ENCODE measurements at regions not wholly inside any gene's neighbourhood (a gene's known extent, or its start where the extent isn't known, plus 50 kb on each side); places are given as distances from the start of the nearest gene placed in this dataset.
"Not testable (repeated sequence)": the region's sequence is repeated elsewhere in the genome, so short reads cannot be mapped to it uniquely, and the experiment has no call there.

- DNase-seq, result no peak
Measured at GRCh38 chr17:79560527-79560926, 50.3 kb downstream of the RBFOX3 start.

- DNase-seq, result no peak
Measured at GRCh38 chr17:79559111-79559887, 51.6 kb downstream of the RBFOX3 start.

GRCh38 chr17:79558091-79558900, 52.6 kb downstream of the RBFOX3 start:
- DNase-seq, result no peak

- DNase-seq, result no peak
Measured at GRCh38 chr17:79557276-79558090, 53.4 kb downstream of the RBFOX3 start.

GRCh38 chr17:79556271-79556670, 54.6 kb downstream of the RBFOX3 start:
- DNase-seq, result no peak

- no peak for DNase-seq
Measured at GRCh38 chr17:79555543-79555942, 55.3 kb downstream of the RBFOX3 start.

GRCh38 chr17:79554346-79554745, 56.5 kb downstream of the RBFOX3 start:
- DNase-seq, result not testable (repeated sequence)

- DNase-seq, result no peak
Measured at GRCh38 chr17:79552824-79553223, 58.0 kb downstream of the RBFOX3 start.

GRCh38 chr17:79552405-79552804, 58.4 kb downstream of the RBFOX3 start:
- DNase-seq, result no peak

- DNase-seq, result no peak
Measured at GRCh38 chr17:79549141-79549915, 61.5 kb downstream of the RBFOX3 start.

- no peak for DNase-seq
Measured at GRCh38 chr17:79548116-79548515, 62.7 kb downstream of the RBFOX3 start.

- no peak for DNase-seq
Measured at GRCh38 chr17:79547586-79547985, 63.3 kb downstream of the RBFOX3 start.

- not testable (repeated sequence) for DNase-seq
Measured at GRCh38 chr17:79547171-79547570, 63.7 kb downstream of the RBFOX3 start.

- no peak for DNase-seq
Measured at GRCh38 chr17:79546386-79546785, 64.5 kb downstream of the RBFOX3 start.

GRCh38 chr17:79545251-79546005, 65.4 kb downstream of the RBFOX3 start:
- DNase-seq, result no peak

- no peak for DNase-seq
Measured at GRCh38 chr17:79544142-79544914, 66.5 kb downstream of the RBFOX3 start.

- no peak for DNase-seq
Measured at GRCh38 chr17:79543531-79543930, 67.3 kb downstream of the RBFOX3 start.

GRCh38 chr17:79542718-79543117, 68.1 kb downstream of the RBFOX3 start:
- no peak for DNase-seq

- no peak for DNase-seq
Measured at GRCh38 chr17:79541056-79541850, 69.6 kb downstream of the RBFOX3 start.
